Astrocyte of the hippocampus (primary cell): ENCODE measurements at regions not wholly inside any gene's neighbourhood (a gene's known extent, or its start where the extent isn't known, plus 50 kb on each side); places are given as distances from the start of the nearest gene placed in this dataset.

Experiments
- DNase-seq: peaks from one replicate; pipeline ENCODE4 v3.0.0; 2011; ENCODE audit warnings: low read depth, low spot score

DNA sequence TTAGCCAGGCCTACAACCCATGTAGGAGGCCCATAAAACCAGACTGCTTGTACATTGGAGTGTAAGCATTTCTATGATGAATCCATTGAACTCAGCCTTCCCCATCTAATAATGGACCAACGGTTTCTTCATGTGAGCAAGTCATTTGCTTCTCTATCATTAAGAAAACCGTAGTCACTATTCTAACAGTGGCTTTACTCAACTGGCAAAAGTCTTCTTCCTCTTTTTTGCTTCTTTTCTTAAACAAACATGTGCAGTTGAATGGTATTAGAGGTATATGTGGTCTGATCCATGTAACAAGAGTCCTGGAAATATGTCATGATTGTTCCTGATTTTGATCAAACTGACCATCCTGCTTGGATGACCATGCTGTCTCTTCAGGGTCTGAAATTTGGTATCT lies 132.4 kb upstream of the STXBP5 start:
- no peak for DNase-seq

DNA sequence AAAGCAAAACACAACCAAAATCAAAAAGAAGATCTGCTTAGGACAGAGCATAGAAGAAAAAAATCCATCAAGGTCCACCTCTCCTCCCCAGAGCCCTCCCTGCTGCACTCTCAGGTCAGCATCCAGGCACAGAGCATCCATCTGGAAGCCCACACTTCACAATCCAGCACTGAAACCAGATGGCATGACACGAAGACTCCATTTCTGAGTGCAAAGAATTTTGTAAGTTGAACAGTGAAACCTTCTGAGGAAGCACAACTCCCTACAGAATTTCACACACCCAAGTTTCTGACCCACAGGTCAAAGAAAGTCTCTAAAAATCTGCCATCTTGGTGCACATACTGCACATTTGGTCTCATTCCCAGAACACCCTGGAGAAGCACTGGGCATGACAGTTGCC lies 128.8 kb upstream of the STXBP5 start:
- no peak for DNase-seq

DNA sequence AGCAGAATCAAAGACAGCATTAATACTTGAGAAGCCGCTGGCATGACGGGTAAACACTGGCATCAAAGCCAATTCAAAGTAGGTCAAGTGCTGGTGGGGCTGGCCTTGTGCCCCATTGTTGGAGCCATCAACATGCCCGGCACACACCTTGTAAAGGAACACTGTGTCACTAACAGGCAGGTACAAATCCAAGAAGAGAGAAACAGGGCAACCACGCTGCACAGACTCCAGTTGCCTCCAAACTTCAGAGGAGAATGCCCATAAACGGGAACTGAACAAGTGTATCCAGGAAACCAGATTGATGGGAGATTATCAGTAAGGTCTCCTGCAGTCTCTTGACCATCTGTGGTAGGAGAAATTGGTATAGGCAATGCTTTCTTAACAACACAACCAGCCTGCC lies 127.0 kb upstream of the STXBP5 start:
- no peak for DNase-seq

GRCh38 chr6:147078106-147078505 lies 126.1 kb upstream of the STXBP5 start:
- DNase-seq: no peak

DNA sequence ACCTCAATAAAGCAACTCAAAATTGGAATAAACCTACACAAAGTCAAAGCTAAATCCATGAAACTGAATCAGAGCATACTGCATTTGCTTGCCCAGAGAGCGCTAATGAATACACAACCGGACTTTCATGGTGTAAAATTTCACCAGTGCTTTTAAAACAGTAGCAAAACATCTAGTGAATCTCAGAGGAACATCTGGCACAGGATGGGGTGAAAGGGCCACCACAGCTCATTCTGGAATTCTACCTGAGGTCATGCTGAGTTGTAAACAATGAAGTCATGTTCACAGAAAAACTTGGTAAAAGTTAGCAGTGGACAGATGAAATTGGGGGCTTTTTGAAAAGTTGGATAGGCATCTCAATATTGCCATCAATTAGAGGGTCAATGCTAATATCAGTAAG lies 125.6 kb upstream of the STXBP5 start:
- DNase-seq: no peak

GRCh38 chr6:147080225-147080624 lies 124.0 kb upstream of the STXBP5 start:
- DNase-seq: no peak

DNA sequence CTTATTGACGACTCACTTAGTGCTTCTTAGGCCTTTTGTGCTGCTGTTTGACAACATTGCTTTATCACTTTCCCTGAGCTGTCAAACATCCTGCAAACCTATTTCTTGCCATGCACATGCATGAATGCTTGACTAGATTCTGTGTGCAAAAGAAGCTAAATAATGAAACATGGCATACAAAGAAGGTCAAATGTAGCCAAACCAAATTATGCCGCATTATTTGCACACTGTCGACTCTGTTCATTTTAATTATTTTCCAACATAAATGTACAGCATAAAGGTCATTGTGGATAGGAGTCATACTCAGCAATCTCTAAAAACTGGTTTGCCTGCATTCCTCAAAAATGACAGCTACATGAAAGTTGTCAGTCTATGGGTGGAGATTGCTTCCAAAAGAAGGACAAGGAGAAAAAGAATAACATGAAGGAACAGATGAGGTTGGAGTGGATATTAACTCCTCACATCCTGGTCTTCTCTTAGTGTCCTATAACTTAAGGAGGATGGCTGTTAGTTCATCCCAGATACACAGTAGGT lies 123.1 kb upstream of the STXBP5 start:
- DNase-seq: no peak

DNA sequence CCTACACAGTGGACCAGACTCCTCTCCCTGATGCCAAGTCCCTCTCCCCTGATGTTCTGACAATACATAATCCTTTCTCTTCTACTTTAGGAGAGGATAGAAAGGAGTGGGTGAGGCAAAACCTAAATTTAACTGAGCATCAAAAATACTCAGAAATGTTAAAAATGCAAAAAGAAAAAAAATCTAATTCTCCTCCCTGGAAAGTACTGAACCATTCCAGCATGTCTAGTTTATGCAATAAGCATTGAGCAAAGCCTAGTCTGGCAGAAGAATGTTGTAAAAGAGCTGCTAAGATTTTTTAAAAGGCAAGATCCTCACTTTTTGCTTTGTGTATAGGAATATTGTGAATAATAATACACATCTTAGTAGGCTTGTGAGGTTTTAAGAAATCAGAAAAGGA lies 116.6 kb upstream of the STXBP5 start:
- DNase-seq: no peak

- DNase-seq: no peak
Measured at GRCh38 chr6:147088861-147089260, 115.4 kb upstream of the STXBP5 start.

DNA sequence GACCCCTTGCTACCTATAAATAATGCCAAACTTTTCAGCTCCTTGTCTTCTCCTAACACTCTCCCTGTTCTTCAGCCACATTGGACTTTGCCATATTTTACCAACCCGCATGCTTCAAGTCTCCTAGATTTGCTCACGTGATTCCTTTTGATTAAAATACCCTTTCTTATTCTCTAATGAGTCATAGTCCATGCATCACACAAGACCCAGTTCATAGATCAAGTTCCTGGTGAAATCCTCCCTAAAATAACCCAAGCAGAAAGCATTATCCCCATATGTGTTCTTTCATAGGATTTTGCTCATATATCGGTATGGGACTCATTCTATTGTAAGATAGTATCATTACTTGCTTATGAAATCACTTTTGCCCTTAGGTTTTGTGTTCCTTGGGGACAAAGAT lies 108.9 kb upstream of the STXBP5 start:
- DNase-seq: no peak

DNA sequence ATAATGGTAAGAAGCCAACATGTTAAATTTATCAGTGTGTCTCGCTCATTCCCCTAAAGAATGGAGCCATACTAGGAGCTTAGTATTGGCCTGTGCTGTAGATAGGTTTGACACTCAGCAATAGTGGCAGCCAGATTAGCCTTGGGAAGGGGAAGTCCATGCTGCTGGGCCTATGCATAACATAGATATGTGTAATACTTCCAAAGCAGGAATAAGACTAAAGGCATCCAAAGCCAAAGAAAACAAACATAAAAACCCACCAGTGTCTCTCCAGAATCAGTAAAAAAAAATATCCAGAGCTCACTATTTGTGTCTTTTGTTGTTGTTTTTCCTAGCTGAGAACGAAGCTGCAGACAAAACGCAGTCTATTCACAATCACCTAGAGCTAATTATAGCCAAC lies 104.2 kb upstream of the STXBP5 start:
- DNase-seq: peak; percentile 70

DNA sequence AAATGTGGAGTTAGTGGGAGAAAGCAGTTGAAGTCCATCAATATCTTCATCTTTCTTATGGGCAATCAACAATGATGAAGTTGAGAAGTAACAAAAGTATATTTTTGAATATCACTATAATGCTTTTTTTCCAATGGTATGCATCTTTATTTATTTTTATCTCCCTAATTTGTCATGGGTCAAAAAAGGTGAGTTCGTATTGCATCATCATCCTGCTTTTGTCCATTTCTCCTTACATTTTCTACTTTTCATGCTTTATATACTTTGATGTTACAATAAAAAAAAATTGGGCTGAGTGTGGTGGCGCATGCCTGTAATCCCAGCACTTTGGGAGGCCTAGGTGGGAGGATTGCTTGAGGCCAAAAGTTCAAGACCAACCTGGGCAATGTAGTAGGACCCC lies 101.2 kb upstream of the STXBP5 start:
- no peak for DNase-seq

DNA sequence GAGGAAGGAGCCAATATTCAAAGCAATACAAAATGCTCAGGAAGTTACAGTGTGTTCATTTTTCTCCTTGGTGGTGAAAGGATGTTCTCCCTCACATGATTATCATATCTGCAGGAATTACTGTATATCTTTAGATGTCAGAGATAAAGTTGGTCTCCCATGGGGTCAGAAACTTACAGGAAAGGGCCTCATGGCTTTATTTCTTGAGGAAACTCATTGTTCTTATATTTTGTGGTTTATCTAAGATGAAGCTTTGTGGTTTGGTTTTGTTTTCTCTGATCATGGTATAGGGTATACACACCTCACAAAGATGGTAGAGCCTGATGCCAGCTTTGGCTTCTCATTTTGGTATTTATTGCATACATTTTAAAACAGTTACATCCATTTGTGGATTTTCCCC lies 100.5 kb upstream of the STXBP5 start:
- DNase-seq: no peak

GRCh38 chr6:147105786-147106185 lies 98.4 kb upstream of the STXBP5 start:
- DNase-seq: no peak

GRCh38 chr6:147106759-147107401 lies 97.3 kb upstream of the STXBP5 start:
- DNase-seq: peak; percentile 4

DNA sequence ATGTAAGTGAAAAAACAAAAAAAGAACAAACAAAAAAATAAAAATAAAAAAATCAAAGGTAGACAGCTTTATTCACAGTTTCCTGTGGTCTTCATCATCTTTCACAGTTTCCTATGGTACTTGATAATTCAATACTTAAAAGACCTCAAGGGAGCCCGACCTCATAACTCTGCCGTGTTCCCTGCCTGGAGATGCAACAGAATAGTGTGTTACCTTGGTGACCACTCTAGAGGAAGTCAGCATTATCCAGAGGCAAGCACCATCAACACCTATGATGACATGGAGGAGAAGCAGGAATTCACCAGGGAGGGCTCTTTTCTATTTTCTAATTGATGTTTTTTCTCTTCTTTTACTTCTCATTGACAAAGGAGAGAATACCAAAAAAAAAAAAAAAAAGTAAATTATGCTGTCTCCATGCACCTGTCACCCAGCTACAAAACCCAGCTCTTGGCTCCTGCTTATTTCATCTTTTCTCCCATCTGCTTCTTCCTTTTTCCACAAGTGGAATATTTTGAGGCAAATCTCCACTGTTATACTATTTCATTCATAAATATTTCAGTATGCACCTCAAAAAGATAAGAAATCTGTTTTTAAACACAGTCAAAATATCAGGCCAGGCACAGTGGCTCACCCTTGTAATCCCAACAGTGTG lies 95.8 kb upstream of the STXBP5 start:
- DNase-seq: no peak

- no peak for DNase-seq
Measured at GRCh38 chr6:147109707-147110106, 94.5 kb upstream of the STXBP5 start.

DNA sequence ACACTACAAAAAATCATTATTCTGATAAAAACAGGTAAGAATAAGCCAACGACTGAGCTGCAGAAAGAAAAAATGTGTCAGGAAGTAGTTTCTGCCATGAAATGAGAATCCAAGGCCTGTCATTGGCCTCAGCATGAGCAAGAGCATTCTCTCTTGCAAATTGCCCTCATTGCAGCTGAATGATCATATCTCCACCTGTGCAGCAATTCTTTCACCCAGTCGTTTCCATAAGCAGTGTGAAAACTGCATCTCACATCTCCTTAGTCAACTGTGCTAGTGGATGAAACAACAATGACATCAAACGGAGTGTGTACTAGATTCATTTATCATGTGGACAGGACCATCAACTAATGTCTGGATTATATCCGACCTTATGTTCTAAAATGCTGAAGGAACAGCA lies 88.2 kb upstream of the STXBP5 start:
- DNase-seq: no peak

DNA sequence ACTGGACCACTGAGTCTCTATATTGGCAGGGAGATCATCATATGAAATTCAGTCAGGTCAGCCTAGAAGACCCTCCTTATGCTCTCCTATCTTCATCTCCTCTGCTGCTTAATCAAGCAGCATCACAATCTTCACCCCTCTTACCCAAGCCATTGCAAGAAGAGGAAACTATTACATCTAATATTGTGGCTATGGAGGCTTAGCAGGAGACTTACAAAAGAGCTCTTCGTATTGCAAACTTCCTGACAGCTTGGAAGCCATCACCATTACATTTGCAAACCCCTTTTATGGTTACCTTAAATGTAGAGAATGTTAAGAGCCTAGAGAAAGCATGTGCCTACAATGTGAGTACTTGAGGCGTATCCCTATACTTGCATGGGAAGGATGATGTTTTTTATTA lies 87.2 kb upstream of the STXBP5 start:
- no peak for DNase-seq

- peak; percentile 29 for DNase-seq
Measured at GRCh38 chr6:147117580-147117979, 86.6 kb upstream of the STXBP5 start.

DNA sequence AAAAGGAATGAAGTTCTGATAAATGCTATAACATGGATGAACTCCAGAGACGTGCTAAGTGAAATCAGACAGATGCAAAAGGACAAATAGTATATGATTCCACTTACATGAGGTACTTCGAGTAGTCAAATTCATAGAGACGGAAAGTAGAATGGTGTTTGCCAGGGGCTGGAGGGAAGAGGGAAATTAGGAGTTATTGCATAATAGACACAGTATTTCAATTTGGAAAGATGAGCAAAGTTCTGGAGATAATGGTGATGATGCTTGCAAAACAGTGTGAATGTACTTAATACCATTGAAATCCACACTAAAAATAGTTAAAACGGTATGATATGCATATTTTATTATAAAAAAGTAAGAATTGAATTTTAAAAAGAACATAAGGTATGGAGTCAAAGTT lies 84.9 kb upstream of the STXBP5 start:
- no peak for DNase-seq

DNA sequence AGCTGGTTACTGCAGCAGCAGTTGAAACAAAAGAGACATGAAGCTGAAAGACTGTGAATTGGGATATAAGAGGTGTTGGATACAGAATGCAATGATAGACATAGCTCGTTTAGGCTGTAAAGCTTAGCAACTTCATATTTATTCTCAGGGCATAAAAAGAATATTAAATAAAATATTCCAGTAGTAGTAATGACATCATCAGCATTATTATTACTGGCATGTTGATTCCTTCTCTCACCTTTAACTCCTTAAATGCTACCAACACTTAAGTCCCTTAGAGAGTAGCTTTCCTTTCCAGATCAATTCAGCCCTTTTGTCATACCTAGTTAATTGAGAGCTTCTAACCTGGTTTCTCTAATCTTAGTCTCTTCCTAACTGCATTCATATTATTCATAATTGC lies 81.4 kb upstream of the STXBP5 start:
- no peak for DNase-seq

- no peak for DNase-seq
Measured at GRCh38 chr6:147126618-147127022, 77.6 kb upstream of the STXBP5 start.

DNA sequence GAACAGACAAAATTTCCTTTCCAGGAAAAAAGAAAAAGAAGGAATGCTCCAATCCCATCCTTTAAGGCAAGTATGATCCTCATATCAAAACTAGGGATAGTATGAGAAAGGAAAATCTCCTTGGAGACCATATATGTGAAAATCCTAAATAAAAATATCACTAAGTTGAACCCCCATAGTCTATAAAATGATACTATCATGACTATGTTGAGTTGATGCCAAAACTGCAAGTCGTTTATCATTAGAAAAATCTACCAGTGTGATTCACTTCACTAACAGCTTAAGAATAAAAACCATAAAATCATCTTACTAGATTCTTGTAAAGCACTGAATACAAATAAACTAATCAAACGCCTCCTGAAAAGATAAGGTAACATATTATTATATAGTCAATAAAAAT lies 76.6 kb upstream of the STXBP5 start:
- no peak for DNase-seq
